ENCODE measurements at regions not wholly inside any gene's neighbourhood (a gene's known extent, or its start where the extent isn't known, plus 50 kb on each side); places are given as distances from the start of the nearest gene placed in this dataset.

DNA sequence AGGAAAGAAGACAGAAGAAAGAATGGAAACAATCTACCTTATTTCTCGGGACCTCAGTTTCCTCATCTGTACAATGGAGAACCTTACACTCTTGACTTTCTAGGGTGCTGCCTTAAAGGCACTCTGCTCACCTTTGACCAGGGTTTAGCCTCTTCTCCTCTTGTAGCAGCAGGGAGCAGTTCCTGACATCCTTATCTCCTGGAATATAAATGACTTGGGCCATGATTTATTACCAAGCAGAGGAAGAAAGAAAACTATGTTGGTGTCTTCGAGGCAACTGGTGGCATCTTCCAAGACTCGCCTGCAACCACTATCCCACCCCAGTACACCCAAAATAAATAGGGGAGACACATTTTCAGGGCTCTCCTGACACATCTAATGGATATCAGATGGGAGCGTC, 314.2 kb downstream of the BUD13 start:
- no peak for ATAC-seq
- BruUV-seq (replicated peaks) = no TSS peak
- no peaks in the 10 kb centered on the region for H3K9me3 ChIP-seq (ENCODE audit: control insufficient read depth, insufficient read depth, low read depth, low read length)
- in situ Hi-C loops (cut with HindIII; ENCODE audit: low pct_unique_long_range_greater_than_20kb, low sequenced_read_pairs) (no loop called here), intact Hi-C loops (cut with micrococcal nuclease; ENCODE audit: unreplicated experiment) (no loop called here)
- ChIA-PET CTCF (no interaction called here), POLR2A (no interaction called here)
- no peaks in the 10 kb centered on the region for H3K4me1 ChIP-seq (ENCODE audit: control insufficient read depth, insufficient read depth, low read length)
- no peak for DNase-seq (ENCODE audit: low read depth, low spot score)
- no peaks in the 10 kb centered on the region for H3K36me3 ChIP-seq (ENCODE audit: control insufficient read depth, insufficient read depth, low read length)
- no peak overlapping the region for H3K27ac ChIP-seq (ENCODE audit: low read length)
- H3K4me3 ChIP-seq (ENCODE audit: low read depth in 2 of 2, low read length in 2 of 2) = no peak overlapping the region
- TF ChIP-seq SIN3A (IDR thresholded peaks at IDR 0.05; ENCODE audit: borderline replicate concordance, insufficient read depth, low read depth, low read length) (no peak), TCF7L2 (IDR thresholded peaks at IDR 0.05; ENCODE audit: low read depth, low read length) (no peak), POLR2AphosphoS5 (IDR thresholded peaks at IDR 0.05; ENCODE audit: low read depth, low read length) (no peak)
- TF ChIP-seq, protein P1, sequence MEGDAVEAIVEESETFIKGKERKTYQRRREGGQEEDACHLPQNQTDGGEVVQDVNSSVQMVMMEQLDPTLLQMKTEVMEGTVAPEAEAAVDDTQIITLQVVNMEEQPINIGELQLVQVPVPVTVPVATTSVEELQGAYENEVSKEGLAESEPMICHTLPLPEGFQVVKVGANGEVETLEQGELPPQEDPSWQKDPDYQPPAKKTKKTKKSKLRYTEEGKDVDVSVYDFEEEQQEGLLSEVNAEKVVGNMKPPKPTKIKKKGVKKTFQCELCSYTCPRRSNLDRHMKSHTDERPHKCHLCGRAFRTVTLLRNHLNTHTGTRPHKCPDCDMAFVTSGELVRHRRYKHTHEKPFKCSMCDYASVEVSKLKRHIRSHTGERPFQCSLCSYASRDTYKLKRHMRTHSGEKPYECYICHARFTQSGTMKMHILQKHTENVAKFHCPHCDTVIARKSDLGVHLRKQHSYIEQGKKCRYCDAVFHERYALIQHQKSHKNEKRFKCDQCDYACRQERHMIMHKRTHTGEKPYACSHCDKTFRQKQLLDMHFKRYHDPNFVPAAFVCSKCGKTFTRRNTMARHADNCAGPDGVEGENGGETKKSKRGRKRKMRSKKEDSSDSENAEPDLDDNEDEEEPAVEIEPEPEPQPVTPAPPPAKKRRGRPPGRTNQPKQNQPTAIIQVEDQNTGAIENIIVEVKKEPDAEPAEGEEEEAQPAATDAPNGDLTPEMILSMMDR (IDR thresholded peaks at IDR 0.05) = no peak
- TF ChIP-seq, protein P2, sequence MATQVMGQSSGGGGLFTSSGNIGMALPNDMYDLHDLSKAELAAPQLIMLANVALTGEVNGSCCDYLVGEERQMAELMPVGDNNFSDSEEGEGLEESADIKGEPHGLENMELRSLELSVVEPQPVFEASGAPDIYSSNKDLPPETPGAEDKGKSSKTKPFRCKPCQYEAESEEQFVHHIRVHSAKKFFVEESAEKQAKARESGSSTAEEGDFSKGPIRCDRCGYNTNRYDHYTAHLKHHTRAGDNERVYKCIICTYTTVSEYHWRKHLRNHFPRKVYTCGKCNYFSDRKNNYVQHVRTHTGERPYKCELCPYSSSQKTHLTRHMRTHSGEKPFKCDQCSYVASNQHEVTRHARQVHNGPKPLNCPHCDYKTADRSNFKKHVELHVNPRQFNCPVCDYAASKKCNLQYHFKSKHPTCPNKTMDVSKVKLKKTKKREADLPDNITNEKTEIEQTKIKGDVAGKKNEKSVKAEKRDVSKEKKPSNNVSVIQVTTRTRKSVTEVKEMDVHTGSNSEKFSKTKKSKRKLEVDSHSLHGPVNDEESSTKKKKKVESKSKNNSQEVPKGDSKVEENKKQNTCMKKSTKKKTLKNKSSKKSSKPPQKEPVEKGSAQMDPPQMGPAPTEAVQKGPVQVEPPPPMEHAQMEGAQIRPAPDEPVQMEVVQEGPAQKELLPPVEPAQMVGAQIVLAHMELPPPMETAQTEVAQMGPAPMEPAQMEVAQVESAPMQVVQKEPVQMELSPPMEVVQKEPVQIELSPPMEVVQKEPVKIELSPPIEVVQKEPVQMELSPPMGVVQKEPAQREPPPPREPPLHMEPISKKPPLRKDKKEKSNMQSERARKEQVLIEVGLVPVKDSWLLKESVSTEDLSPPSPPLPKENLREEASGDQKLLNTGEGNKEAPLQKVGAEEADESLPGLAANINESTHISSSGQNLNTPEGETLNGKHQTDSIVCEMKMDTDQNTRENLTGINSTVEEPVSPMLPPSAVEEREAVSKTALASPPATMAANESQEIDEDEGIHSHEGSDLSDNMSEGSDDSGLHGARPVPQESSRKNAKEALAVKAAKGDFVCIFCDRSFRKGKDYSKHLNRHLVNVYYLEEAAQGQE (IDR thresholded peaks at IDR 0.05; ENCODE audit: insufficient read depth in 1 of 2, low read depth in 2 of 2, low read length in 1 of 2) = no peak
- H3K27me3 ChIP-seq (ENCODE audit: control insufficient read depth, insufficient read depth, low read length) = peaks cover 5% of the 10 kb centered on the region; the same call in 1 of the 2 replicates

DNA sequence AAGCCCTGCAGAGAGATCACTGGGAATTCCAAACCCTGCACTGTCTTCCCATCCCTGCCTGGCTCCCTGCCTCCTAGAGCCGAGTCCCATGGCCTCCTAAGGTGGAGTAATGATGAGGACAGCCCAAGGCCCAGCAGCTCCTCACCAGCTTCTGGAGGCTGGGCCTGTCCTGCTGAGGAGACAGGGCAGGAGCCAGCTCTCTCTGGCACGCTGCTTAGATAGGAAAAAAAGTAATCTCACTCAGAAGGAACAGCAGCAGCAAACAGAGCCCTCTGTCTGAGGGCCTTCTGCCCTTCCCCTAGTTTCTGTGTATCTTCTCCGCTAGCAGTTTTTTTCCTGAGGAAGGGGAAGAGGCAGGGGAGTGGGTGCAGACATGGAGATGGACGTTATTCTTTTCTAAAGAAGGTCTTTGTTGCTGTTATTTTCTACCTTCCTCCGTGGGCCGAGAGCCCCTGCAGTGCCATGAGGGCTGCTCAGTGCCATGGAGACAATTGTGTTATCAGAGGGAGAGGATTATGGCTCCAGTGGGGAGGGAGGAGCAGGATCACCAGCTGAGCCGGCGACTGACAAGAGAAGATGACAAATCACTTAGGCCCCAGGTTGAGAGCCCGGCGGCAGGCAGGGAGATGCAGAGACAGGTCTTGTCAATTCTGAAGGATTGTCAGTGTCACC, 315.3 kb downstream of the BUD13 start:
- POLR2A ChIA-PET = no interaction called here
- Histone ChIP-seq H3K4me3 (ENCODE audit: low read depth in 2 of 2, low read length in 2 of 2) (no peak overlapping the region), H3K36me3 (ENCODE audit: control insufficient read depth, insufficient read depth, low read length) (no peaks in the 10 kb centered on the region), H3K27me3 (ENCODE audit: control insufficient read depth, insufficient read depth, low read length) (no peaks in the 10 kb centered on the region), H3K9me3 (ENCODE audit: control insufficient read depth, insufficient read depth, low read depth, low read length) (no peaks in the 10 kb centered on the region), H3K4me1 (ENCODE audit: control insufficient read depth, insufficient read depth, low read length) (no peaks in the 10 kb centered on the region), H3K27ac (ENCODE audit: low read length) (no peak overlapping the region)
- in situ Hi-C loops (cut with HindIII; ENCODE audit: low pct_unique_long_range_greater_than_20kb, low sequenced_read_pairs) = no loop called here
- DNase-seq (ENCODE audit: low read depth, low spot score) (no peak), ATAC-seq (no peak)
- intact Hi-C loops (cut with micrococcal nuclease; ENCODE audit: unreplicated experiment) = no loop called here
- TF ChIP-seq, protein P1 (IDR thresholded peaks at IDR 0.05) = no peak
- TF ChIP-seq, protein P2 (IDR thresholded peaks at IDR 0.05; ENCODE audit: insufficient read depth in 1 of 2, low read depth in 2 of 2, low read length in 1 of 2) = no peak
- TF ChIP-seq SIN3A (IDR thresholded peaks at IDR 0.05; ENCODE audit: borderline replicate concordance, insufficient read depth, low read depth, low read length) (no peak), POLR2AphosphoS5 (IDR thresholded peaks at IDR 0.05; ENCODE audit: low read depth, low read length) (no peak), TCF7L2 (IDR thresholded peaks at IDR 0.05; ENCODE audit: low read depth, low read length) (no peak)
- CTCF ChIA-PET = no interaction called here
- BruUV-seq (replicated peaks) = no TSS peak
